Stimulated activated memory B cell treated with anti-CD40 and anti-IgM and Interleukin-4, amounts not matched to agents 10 μg/mL and 1 μg/mL and 100 μg/mL, for 72 hours (primary cell): ENCODE measurements at regions not wholly inside any gene's neighbourhood (a gene's known extent, or its start where the extent isn't known, plus 50 kb on each side); places are given as distances from the start of the nearest gene placed in this dataset.
"Not testable (repeated sequence)": the region's sequence is repeated elsewhere in the genome, so short reads cannot be mapped to it uniquely, and the experiment has no call there.

Experiments
- ATAC-seq: fragments of 150-1000 bp; cut with Tn5 transposase; 2 replicates; pipeline ENCODE4 v1.10.0; 2021
- H3K27ac Mint-ChIP-seq: one replicate; pipeline ENCODE4 v1.8.0; 2022; ENCODE audit warnings: mild to moderate bottlenecking, mixed read lengths
- H3K27me3 Mint-ChIP-seq: one replicate; pipeline ENCODE4 v1.8.0; 2022; ENCODE audit warnings: mixed read lengths
- H3K36me3 Mint-ChIP-seq: one replicate; pipeline ENCODE4 v1.8.0; 2022; ENCODE audit warnings: mixed read lengths
- H3K4me1 Mint-ChIP-seq: one replicate; pipeline ENCODE4 v1.8.0; 2022; ENCODE audit warnings: mixed read lengths
- H3K4me3 Mint-ChIP-seq: one replicate; pipeline ENCODE4 v1.8.0; 2022; ENCODE audit warnings: mild to moderate bottlenecking, moderate library complexity, mixed read lengths
- H3K9me3 Mint-ChIP-seq: one replicate; pipeline ENCODE4 v1.8.0; 2022; ENCODE audit warnings: mixed read lengths

DNA sequence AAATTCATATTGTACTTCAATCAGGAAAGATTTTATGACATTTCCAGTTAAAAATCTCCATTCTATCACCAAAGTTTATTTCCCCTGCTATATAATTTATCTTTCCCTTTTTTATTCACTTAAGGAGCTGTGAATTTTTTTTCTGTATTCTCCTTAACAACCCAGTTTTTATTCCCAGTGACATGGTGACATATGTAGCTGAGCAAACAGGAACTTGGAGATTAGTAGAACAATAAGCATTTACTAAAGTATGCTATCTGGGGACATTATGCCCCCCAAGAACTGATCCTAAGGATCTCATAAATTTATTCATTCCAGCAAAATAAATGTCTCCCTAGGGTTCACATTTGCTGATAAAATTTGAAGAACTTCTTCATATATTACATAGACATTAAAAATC lies 1044.0 kb upstream of the CDH6 start:
- no peaks in the 10 kb centered on the region for H3K27me3 Mint-ChIP-seq
- H3K4me3 Mint-ChIP-seq, result no peak overlapping the region
- H3K36me3 Mint-ChIP-seq, result no peaks in the 10 kb centered on the region
- ATAC-seq, result no peak
- no peak overlapping the region for H3K27ac Mint-ChIP-seq
- H3K9me3 Mint-ChIP-seq, result peaks cover 3% of the 10 kb centered on the region
- H3K4me1 Mint-ChIP-seq, result no peaks in the 10 kb centered on the region

DNA sequence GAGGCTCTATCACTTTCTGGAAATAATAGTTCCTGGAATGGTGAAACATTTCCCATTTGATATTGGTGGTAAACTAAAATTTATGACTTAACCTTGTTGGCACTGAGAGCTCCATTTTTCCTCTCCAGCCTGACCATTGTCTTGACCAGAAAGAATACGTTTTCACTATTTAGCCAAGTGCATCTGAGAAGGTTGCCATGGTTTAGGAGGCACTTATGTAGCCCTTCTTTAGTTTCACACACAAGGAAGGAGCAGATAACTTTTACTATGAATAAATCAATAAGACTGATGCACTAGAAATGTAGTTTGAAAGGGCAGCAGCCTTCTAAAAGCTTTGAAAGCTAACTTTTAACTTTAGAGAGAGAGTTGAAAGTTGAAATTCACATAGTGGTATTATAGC lies 1045.5 kb upstream of the CDH6 start:
- H3K36me3 Mint-ChIP-seq, result no peaks in the 10 kb centered on the region
- no peak overlapping the region for H3K27ac Mint-ChIP-seq
- no peak overlapping the region for H3K4me3 Mint-ChIP-seq
- H3K27me3 Mint-ChIP-seq, result no peaks in the 10 kb centered on the region
- ATAC-seq, result no peak
- H3K4me1 Mint-ChIP-seq, result no peaks in the 10 kb centered on the region
- H3K9me3 Mint-ChIP-seq, result peaks cover 7% of the 10 kb centered on the region

DNA sequence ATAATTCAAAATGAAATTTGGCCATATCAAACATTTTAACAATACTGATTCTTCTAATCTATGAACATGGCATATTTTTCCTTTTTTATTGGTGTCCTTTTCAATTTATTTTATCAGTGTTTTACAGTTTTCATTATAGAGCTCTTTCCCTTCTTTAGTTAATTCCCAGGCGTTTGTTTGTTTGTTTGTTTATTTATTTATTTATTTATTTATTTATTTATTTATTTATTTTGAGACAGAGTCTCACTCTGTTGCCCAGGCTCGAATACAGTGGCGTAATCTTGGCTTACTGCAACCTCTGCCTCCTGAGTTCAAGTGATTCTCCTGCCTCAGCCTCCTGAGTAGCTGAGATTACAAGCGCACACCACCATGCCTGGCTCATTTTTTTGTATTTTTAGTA lies 1049.4 kb upstream of the CDH6 start:
- not testable (repeated sequence) for H3K36me3 Mint-ChIP-seq, H3K4me1 Mint-ChIP-seq, H3K27ac Mint-ChIP-seq, ATAC-seq, H3K9me3 Mint-ChIP-seq, H3K4me3 Mint-ChIP-seq, H3K27me3 Mint-ChIP-seq

DNA sequence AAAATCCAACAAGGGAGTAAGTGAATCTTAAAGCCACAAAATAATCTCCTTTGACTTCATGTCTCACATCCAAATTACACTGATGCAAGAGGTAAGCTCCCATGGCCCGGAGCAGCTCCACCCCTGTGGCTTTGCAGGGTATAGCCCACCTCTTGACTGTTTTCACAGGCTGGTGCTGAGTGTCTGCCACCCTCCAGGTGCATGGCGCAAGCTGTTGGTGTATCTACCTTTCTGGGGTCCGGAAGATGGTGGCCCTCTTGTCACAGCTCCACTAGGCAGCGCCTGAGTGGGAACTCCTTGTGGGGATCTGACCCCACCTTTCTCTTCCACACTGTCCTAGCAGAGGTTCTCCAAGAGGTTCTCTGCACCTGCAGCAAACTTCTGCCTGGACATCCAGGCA lies 1051.1 kb upstream of the CDH6 start:
- no peaks in the 10 kb centered on the region for H3K27me3 Mint-ChIP-seq
- peaks cover 10% of the 10 kb centered on the region for H3K9me3 Mint-ChIP-seq
- no peak overlapping the region for H3K4me3 Mint-ChIP-seq
- no peak for ATAC-seq
- H3K36me3 Mint-ChIP-seq, result no peaks in the 10 kb centered on the region
- H3K4me1 Mint-ChIP-seq, result no peaks in the 10 kb centered on the region
- no peak overlapping the region for H3K27ac Mint-ChIP-seq

DNA sequence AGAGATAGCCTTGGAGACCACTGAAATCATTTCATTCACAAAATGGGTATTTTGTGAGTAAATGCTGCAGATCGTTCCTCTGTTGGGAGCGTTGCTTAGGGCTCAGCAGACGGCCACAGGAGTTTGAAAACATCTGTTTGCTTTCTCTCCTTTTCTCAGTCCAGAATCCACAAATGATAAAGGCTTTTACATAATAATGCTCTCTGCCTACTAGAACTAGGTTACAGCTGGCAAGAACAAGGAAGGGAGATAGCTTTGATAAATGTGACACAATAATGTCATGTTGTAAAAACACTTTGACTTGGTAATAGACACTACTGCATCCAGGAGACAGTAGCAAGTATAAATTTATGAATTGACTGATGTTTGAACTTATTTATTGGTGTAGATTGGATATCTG lies 1072.4 kb upstream of the CDH6 start:
- Mint-ChIP-seq H3K4me1 (no peaks in the 10 kb centered on the region), H3K27me3 (no peaks in the 10 kb centered on the region), H3K27ac (no peak overlapping the region), H3K36me3 (no peaks in the 10 kb centered on the region), H3K4me3 (no peak overlapping the region), H3K9me3 (peaks cover 8% of the 10 kb centered on the region)
- ATAC-seq, result no peak

DNA sequence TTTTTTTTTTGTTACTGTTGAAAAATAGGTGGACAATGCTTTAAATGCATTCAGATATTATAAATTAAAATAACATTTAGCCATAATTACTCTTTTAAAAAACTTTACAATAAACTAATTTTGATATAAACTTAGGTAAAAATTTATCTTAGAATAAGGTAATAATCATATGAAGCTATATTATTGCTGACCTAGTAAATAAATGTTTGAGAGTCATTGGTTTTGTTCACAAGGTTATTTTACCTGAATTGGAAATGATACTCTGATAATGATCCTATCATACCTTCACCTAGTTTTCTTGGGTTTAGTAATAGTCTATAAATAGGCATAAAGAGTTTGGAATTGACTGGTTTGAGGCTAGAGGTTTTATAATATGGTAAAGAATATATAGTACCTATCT lies 1076.4 kb upstream of the CDH6 start:
- no peak overlapping the region for H3K27ac Mint-ChIP-seq

DNA sequence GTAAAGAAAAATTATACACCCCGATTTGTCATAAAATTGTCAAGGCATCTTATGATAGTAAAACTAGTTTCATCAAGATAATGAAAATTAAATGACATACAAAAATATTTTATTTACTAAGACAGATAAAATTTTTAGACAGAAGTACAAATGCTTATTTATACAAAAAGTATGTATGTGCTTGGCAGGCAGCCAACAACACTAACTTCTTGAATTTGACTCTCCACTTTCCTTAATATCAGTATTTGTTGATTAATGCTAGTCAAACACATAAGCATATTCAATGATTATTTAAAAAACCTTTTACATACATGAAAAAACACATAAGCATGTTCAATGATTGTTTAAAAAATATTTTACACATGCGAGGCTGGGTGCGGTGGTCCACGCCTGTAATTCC lies 1079.9 kb upstream of the CDH6 start:
- H3K4me3 Mint-ChIP-seq, result no peak overlapping the region
- H3K9me3 Mint-ChIP-seq, result peaks cover 7% of the 10 kb centered on the region
- H3K36me3 Mint-ChIP-seq, result no peaks in the 10 kb centered on the region
- H3K4me1 Mint-ChIP-seq, result no peaks in the 10 kb centered on the region
- no peak for ATAC-seq
- H3K27ac Mint-ChIP-seq, result no peak overlapping the region
- H3K27me3 Mint-ChIP-seq, result no peaks in the 10 kb centered on the region

More for the DNA sequence above, 1076.4 kb upstream of the CDH6 start:
- H3K36me3 Mint-ChIP-seq, result no peaks in the 10 kb centered on the region
- peaks cover 3% of the 10 kb centered on the region for H3K9me3 Mint-ChIP-seq
- H3K4me3 Mint-ChIP-seq, result no peak overlapping the region
- ATAC-seq, result no peak
- H3K27me3 Mint-ChIP-seq, result no peaks in the 10 kb centered on the region
- H3K4me1 Mint-ChIP-seq, result no peaks in the 10 kb centered on the region

DNA sequence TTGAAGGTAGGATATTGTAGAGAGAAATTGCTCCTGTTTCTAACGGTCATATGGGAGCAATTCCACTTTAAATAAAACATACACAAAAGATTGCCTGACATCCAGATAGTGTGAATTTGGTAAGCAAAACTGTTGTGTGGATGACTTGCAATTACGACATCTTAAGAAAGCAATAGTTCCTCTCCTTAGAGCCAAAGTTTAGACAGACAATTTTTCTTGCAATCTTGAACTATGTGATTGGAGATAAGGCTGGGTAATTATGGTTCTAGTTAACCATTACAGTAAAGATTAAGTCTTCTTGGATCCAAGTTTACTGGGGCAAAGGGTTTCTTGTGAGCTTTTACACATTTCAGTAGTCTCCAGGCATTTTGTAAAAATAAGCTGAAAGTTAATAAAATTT lies 1080.6 kb upstream of the CDH6 start:
- Mint-ChIP-seq H3K4me3 (no peak overlapping the region), H3K27me3 (no peaks in the 10 kb centered on the region), H3K27ac (no peak overlapping the region), H3K4me1 (no peaks in the 10 kb centered on the region), H3K9me3 (peaks cover 7% of the 10 kb centered on the region), H3K36me3 (no peaks in the 10 kb centered on the region)
- no peak for ATAC-seq

DNA sequence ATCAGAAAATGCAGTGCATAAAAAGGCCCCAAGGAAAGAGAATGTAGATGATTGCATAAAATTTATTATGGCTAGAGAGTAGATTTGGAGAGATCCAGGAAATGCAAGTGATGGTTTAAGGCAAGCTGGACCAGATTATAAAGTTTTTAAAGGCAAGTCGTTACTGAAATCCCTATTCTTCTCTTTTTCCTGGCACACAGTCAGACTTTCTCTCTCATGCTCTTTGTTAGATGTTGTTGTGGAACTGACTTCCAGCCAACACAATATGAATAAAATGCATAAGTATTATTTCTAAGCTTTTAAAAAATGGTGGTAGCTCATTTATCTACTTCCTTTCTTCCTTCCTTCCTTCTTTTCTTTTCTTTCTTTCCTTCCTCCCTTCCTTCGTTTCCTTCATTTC lies 1085.4 kb upstream of the CDH6 start:
- Mint-ChIP-seq H3K27ac (no peak overlapping the region), H3K36me3 (no peaks in the 10 kb centered on the region), H3K4me3 (no peak overlapping the region), H3K9me3 (peaks cover 7% of the 10 kb centered on the region), H3K4me1 (no peaks in the 10 kb centered on the region), H3K27me3 (no peaks in the 10 kb centered on the region)
- ATAC-seq, result no peak

DNA sequence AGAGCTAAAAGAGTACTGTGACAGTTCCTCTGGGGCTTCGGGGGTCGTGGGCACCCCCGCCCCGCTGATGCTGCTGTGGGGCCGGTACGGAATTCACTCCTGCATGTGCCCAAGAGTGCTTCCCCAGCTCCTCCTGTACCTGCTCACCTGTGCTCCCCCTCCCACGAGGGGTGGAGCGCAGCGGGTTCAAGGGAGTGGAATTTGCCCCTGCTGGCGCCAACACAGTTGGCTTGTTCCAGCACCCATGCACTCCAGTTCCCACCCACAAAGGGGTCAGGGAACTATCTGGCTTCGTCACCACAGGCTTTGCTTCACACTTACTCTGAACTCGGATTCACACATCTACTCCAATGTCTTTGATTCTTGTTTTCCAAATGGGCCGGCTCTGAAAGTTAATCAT lies 1086.9 kb upstream of the CDH6 start:
- H3K4me1 Mint-ChIP-seq, result no peaks in the 10 kb centered on the region
- no peaks in the 10 kb centered on the region for H3K36me3 Mint-ChIP-seq
- H3K4me3 Mint-ChIP-seq, result no peak overlapping the region
- H3K9me3 Mint-ChIP-seq, result no peaks in the 10 kb centered on the region
- no peaks in the 10 kb centered on the region for H3K27me3 Mint-ChIP-seq
- ATAC-seq, result no peak
- no peak overlapping the region for H3K27ac Mint-ChIP-seq

DNA sequence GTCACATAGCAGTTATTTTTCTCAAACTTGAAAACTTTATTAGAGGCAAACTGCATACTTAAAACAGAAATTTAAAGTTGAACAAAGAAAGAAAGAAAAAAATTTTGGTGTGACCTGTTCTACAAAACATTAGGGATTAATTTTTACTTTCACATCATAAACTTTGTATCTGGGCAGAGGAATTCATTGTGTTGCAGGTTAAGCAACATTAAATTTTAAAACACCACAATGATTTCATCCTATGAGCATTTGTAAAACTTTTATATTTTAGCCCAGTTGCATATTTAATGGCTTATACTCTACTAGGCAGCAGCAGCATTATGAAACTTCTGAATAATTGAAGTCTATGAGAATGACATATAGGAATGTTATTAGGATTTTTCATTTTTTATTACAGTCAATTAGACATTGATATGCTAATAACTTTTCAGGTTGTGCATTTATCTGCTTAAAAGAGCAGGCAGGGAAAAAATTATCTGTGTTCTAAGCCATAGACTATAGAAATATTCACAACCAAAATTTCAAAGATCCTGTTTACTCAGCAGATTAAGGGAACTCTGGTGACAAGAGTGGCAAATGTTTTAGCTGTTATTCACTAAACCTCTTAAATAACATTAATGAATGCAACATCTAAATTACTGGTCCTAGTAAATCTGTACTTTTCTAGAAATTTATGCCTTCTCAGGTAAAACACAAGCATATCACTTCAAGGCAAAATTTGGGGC lies 1088.5 kb upstream of the CDH6 start:
- H3K4me1 Mint-ChIP-seq, result no peaks in the 10 kb centered on the region
- peaks cover 5% of the 10 kb centered on the region for H3K9me3 Mint-ChIP-seq
- no peaks in the 10 kb centered on the region for H3K36me3 Mint-ChIP-seq
- H3K27me3 Mint-ChIP-seq, result no peaks in the 10 kb centered on the region
- no peak overlapping the region for H3K4me3 Mint-ChIP-seq
- H3K27ac Mint-ChIP-seq, result no peak overlapping the region
- no peak for ATAC-seq

DNA sequence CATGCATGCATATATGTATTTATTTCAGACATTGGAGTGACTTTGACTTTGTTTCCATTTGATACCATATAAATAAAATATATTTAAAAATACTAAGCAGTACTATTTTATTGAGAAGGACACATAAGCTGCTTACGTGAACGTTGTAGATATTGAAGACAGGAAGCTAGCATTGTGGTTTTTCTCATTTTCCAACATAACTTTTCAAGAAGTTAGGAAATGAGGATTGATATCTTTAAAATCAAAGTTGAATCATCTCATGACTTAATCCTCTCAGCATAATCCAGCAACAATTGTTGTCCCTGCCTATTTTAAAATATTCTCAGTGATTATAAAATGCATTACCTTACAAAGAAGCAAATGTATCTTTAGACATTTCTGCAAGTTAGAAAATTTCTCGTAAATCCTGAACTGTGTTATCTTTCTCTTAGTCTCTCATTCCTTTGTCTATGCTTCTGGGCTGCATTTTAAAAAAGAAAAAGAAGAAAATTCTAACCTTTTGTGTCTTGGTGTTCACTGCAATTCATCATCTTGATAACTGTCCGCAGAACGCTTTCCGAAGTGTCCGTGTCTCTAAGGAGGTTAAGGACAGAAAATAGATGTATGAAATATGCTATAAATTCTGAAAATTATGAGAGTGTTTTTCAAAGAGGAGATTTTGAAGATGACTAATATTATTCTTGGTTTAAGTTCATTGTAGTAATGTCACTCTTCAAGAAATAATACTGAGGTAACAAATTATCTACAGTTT lies 1089.9 kb upstream of the CDH6 start:
- Mint-ChIP-seq H3K4me1 (no peaks in the 10 kb centered on the region), H3K9me3 (peaks cover 5% of the 10 kb centered on the region), H3K4me3 (no peak overlapping the region), H3K27ac (no peak overlapping the region), H3K27me3 (no peaks in the 10 kb centered on the region), H3K36me3 (no peaks in the 10 kb centered on the region)
- ATAC-seq, result no peak

DNA sequence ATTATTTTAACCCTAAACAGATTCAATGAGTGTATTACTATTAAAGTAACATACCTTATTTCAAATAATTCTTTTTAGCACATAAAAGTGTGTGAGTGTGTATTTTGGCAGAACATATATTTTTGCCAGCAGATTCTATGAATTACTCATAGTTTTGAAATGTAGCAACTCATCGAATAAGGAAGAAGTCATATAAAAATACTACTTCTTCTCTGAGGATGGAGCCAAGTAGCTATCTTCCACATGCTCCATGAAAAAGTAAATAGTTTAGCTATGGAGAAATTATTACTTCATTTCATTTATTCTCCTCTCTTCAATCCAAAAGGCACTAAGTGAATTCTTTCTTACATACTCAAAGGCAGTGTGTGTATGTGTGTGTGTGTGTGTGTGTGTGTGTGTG lies 1090.4 kb upstream of the CDH6 start:
- no peaks in the 10 kb centered on the region for H3K4me1 Mint-ChIP-seq
- no peak overlapping the region for H3K4me3 Mint-ChIP-seq
- peaks cover 5% of the 10 kb centered on the region for H3K9me3 Mint-ChIP-seq
- ATAC-seq, result no peak
- H3K27me3 Mint-ChIP-seq, result no peaks in the 10 kb centered on the region
- H3K36me3 Mint-ChIP-seq, result no peaks in the 10 kb centered on the region
- no peak overlapping the region for H3K27ac Mint-ChIP-seq

DNA sequence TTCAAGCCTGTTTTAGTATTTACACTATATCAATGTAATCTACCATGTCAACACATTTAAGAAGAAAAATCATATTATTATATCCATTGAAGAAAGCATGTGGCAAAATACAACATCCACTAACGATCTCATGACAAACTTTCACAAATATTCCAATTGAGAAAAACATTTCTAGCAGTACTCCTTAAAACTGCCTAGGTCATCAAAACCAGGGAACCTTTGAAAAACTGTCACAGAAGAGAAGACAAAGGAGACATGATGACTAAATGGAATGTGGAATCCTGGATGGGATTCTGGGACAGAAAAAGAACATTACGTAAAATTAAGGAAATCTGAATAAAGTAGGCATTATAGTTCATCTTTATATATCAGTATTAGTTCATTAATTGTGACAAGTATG lies 1091.3 kb upstream of the CDH6 start:
- no peak for ATAC-seq
- no peaks in the 10 kb centered on the region for H3K27me3 Mint-ChIP-seq
- no peak overlapping the region for H3K27ac Mint-ChIP-seq
- peaks cover 7% of the 10 kb centered on the region for H3K9me3 Mint-ChIP-seq
- no peaks in the 10 kb centered on the region for H3K4me1 Mint-ChIP-seq
- H3K36me3 Mint-ChIP-seq, result no peaks in the 10 kb centered on the region
- H3K4me3 Mint-ChIP-seq, result no peak overlapping the region

DNA sequence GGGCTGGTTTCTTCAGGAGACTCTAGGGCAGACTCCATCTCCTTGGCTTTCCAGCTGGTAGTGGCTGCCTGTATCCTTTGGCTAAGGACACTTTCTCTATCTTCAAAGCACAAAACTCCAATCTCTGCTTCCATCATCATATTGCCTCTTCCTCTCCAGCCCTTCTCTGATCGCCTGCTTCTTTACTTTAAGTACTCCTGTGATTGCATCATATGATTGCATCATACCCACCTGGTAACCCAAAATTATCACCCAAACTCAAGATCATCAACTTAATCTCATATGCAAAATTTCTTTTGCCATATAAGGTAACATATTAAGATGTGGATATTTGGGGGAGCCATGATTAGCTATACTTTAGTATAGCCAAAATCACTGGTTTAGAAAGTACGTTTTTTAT lies 1092.6 kb upstream of the CDH6 start:
- ATAC-seq, result no peak
- Mint-ChIP-seq H3K27ac (no peak overlapping the region), H3K4me3 (no peak overlapping the region), H3K9me3 (peaks cover 8% of the 10 kb centered on the region), H3K36me3 (no peaks in the 10 kb centered on the region), H3K27me3 (no peaks in the 10 kb centered on the region), H3K4me1 (no peaks in the 10 kb centered on the region)

DNA sequence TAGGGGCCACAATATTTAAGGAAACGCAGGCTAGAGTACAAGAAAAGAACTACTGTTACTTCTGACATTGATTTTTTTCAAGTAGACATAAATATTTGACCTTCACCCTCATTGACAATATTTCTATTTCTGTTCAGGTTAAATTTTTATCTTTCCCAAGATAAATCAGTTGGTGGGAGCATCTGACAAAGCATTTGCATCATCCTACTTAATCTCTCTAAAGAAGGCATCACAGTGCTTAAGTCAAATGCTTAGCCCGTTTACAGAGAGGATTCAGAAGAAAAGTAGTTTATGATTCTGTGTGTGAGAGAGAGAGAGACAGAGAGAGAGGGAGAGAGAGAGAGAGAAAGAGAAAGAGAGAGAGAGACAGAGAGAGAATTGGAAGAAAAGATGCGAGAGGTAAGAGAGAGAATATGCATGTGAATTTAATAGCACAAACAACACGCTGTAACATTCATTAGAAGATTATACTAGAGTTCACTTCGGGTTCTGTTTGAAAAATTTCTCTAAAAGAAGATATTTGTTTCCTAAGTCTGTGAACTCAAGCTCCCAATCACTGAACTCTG lies 1093.3 kb upstream of the CDH6 start:
- H3K4me3 Mint-ChIP-seq, result no peak overlapping the region
- H3K36me3 Mint-ChIP-seq, result no peaks in the 10 kb centered on the region
- no peak for ATAC-seq
- H3K27me3 Mint-ChIP-seq, result no peaks in the 10 kb centered on the region
- no peaks in the 10 kb centered on the region for H3K4me1 Mint-ChIP-seq
- no peak overlapping the region for H3K27ac Mint-ChIP-seq
- H3K9me3 Mint-ChIP-seq, result peaks cover 8% of the 10 kb centered on the region
